ENCODE measurements at regions not wholly inside any gene's neighbourhood (a gene's known extent, or its start where the extent isn't known, plus 50 kb on each side); places are given as distances from the start of the nearest gene placed in this dataset.

- Histone ChIP-seq H3K4me1 (ENCODE audit: control insufficient read depth in 2 of 2, insufficient read depth in 2 of 2, low read length in 2 of 2) (peaks cover 0 to 27% of the 10 kb centered on the region in 2 donors), H3K27me3 (ENCODE audit: control insufficient read depth in 2 of 2, insufficient read depth in 1 of 2, low read length in 1 of 2) (peaks cover 4 to 23% of the 10 kb centered on the region in 2 donors), H3K27ac (ENCODE audit: low read depth in 1 of 2, low read length in 1 of 2) (no peak overlapping the region), H3K4me3 (ENCODE audit: low read length in 2 of 2) (no peak overlapping the region), H3K9me3 (ENCODE audit: control insufficient read depth in 2 of 2, insufficient read depth in 1 of 2, low read length in 1 of 2) (peaks cover 1 to 3% of the 10 kb centered on the region in 2 donors), H3K36me3 (ENCODE audit: control insufficient read depth in 2 of 2, insufficient read depth in 2 of 2, low read length in 1 of 2) (no peaks in the 10 kb centered on the region)
- no peak for DNase-seq (ENCODE audit: low read depth in 6 of 9, low spot score in 9 of 9)
- WGBS = 93% methylated on average over 3 of the region's 3 CpGs
Observed at GRCh38 chr12:132418393-132418925, 71.5 kb upstream of the FBRSL1 start.

DNA sequence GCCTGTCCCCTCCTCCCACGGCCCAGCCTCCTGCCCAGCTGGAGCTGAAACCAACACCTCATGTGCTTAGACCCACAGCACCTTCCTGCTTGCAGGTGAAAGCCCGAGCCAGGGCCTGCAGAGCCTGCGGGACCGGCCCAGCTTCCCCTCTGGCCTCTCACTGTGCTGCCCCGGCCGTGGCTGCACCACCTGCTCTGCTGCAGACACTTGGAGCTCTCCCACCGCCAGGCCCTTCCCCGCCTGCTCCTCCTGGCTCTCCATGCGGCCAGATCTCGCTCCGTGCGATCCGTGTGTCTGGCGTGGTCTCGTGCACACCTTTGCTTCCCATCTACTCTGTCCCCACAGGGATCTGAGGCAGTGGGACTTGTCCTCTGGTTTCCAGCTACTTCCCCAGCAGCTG is 72.2 kb upstream of the FBRSL1 start:
- Histone ChIP-seq H3K36me3 (ENCODE audit: control insufficient read depth in 2 of 2, insufficient read depth in 2 of 2, low read length in 1 of 2) (no peaks in the 10 kb centered on the region), H3K27me3 (ENCODE audit: control insufficient read depth in 2 of 2, insufficient read depth in 1 of 2, low read length in 1 of 2) (peaks cover 4 to 21% of the 10 kb centered on the region in 2 donors), H3K9me3 (ENCODE audit: control insufficient read depth in 2 of 2, insufficient read depth in 1 of 2, low read length in 1 of 2) (no peaks in the 10 kb centered on the region), H3K27ac (ENCODE audit: low read depth in 1 of 2, low read length in 1 of 2) (no peak overlapping the region), H3K4me3 (ENCODE audit: low read length in 2 of 2) (no peak overlapping the region), H3K4me1 (ENCODE audit: control insufficient read depth in 2 of 2, insufficient read depth in 2 of 2, low read length in 2 of 2) (peaks cover 0 to 21% of the 10 kb centered on the region in 2 donors)
- WGBS = 95% methylated on average over 15 of the region's 15 CpGs
- no peak for DNase-seq (ENCODE audit: low read depth in 6 of 9, low spot score in 9 of 9)

GRCh38 chr12:132416827-132417226 is 73.1 kb upstream of the FBRSL1 start:
- Histone ChIP-seq H3K4me3 (ENCODE audit: low read length in 2 of 2) (no peak overlapping the region), H3K27ac (ENCODE audit: low read depth in 1 of 2, low read length in 1 of 2) (no peak overlapping the region), H3K4me1 (ENCODE audit: control insufficient read depth in 2 of 2, insufficient read depth in 2 of 2, low read length in 2 of 2) (peaks cover 0 to 12% of the 10 kb centered on the region in 2 donors), H3K36me3 (ENCODE audit: control insufficient read depth in 2 of 2, insufficient read depth in 2 of 2, low read length in 1 of 2) (no peaks in the 10 kb centered on the region), H3K9me3 (ENCODE audit: control insufficient read depth in 2 of 2, insufficient read depth in 1 of 2, low read length in 1 of 2) (no peaks in the 10 kb centered on the region), H3K27me3 (ENCODE audit: control insufficient read depth in 2 of 2, insufficient read depth in 1 of 2, low read length in 1 of 2) (peaks cover 4 to 15% of the 10 kb centered on the region in 2 donors)
- 98% methylated on average over 14 of the region's 14 CpGs for WGBS
- no peak for DNase-seq (ENCODE audit: low read depth in 6 of 9, low spot score in 9 of 9)

DNA sequence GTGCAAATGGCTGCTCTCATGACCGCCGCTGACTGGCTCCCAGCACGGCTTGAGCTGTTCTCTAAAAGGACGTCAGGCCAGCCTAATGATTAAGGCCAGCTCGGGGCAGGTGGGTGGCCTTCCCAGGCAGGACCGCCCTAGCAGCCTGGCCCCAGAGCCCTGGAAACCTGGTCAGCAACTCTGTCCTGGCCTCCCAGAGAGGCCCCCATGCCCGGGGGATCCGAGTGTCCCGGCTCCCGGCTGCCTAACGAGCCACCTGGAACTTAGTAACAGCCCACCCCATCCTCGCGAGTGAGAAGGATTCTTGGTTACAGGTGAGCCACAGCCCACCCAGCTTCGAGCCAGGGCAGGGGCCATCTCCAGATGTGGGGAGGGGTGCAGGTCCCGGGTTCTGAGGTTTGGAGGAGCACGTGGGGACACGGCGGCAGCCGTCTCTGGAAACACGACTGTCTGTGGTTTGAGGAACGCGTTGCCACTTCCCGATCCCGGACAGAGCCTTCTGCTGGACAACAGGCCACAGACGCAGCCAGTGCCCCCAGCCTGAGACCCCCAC is 73.8 kb upstream of the FBRSL1 start:
- WGBS = 95% methylated on average over 25 of the region's 25 CpGs
- Histone ChIP-seq H3K4me1 (ENCODE audit: control insufficient read depth in 2 of 2, insufficient read depth in 2 of 2, low read length in 2 of 2) (peaks cover 0 to 12% of the 10 kb centered on the region in 2 donors), H3K9me3 (ENCODE audit: control insufficient read depth in 2 of 2, insufficient read depth in 1 of 2, low read length in 1 of 2) (no peaks in the 10 kb centered on the region), H3K4me3 (ENCODE audit: low read length in 2 of 2) (no peak overlapping the region), H3K36me3 (ENCODE audit: control insufficient read depth in 2 of 2, insufficient read depth in 2 of 2, low read length in 1 of 2) (no peaks in the 10 kb centered on the region), H3K27ac (ENCODE audit: low read depth in 1 of 2, low read length in 1 of 2) (no peak overlapping the region), H3K27me3 (ENCODE audit: control insufficient read depth in 2 of 2, insufficient read depth in 1 of 2, low read length in 1 of 2) (peaks cover 4 to 13% of the 10 kb centered on the region in 2 donors)
- no peak for DNase-seq (ENCODE audit: low read depth in 6 of 9, low spot score in 9 of 9)

DNA sequence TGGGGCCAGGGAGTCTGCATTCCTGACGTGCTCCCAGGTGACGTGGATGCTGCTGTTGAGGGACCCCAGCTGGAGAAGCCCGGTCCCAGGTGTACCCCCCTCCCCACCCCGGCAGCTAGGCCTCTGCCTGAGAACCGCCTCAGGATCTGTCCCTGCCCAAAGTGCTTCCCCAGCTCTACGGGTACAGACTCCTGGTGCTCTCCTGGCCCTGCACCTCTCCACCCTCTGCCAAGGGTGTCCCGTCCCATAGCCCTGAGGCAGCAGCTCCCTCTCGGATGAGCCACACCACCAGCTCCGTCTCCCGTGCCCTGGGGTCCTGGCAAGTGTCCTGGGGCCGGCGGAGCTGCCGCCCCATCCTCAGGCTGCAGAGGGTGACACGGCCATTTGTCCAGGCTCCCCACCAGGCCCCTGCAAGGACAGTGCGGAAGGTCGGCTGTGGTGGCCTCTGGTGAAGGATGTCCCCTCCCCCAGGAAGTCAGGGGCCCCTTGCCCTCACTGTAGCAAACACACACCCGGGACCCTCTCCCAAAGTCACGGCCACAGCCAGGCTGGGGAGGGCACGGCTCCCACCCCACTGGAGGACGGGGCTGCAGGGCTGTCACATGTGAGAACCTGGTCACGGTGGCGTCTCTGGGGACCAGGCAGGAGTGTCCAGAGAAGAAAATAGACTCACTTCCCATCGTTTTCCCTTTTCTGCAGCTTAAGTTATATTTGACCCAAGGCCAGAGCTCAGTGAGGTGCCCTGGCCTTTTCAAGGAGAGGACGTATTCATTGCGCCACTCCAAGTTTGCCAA is 74.4 kb upstream of the FBRSL1 start:
- no peaks in the 10 kb centered on the region for H3K36me3 ChIP-seq (ENCODE audit: control insufficient read depth in 2 of 2, insufficient read depth in 2 of 2, low read length in 1 of 2)
- H3K27ac ChIP-seq (ENCODE audit: low read depth in 1 of 2, low read length in 1 of 2) = no peak overlapping the region
- no peaks in the 10 kb centered on the region for H3K9me3 ChIP-seq (ENCODE audit: control insufficient read depth in 2 of 2, insufficient read depth in 1 of 2, low read length in 1 of 2)
- WGBS = 89% methylated on average over 25 of the region's 25 CpGs
- no peak for DNase-seq (ENCODE audit: low read depth in 6 of 9, low spot score in 9 of 9)
- H3K4me3 ChIP-seq (ENCODE audit: low read length in 2 of 2) = no peak overlapping the region
- peaks cover 0 to 12% of the 10 kb centered on the region in 2 donors for H3K4me1 ChIP-seq (ENCODE audit: control insufficient read depth in 2 of 2, insufficient read depth in 2 of 2, low read length in 2 of 2)
- peaks cover 4 to 13% of the 10 kb centered on the region in 2 donors for H3K27me3 ChIP-seq (ENCODE audit: control insufficient read depth in 2 of 2, insufficient read depth in 1 of 2, low read length in 1 of 2)

- peaks cover 4 to 11% of the 10 kb centered on the region in 2 donors for H3K27me3 ChIP-seq (ENCODE audit: control insufficient read depth in 2 of 2, insufficient read depth in 1 of 2, low read length in 1 of 2)
- DNase-seq (ENCODE audit: low read depth in 6 of 9, low spot score in 9 of 9) = peak in 8 of 9 donors; percentile 49 to 82 (median 64)
- no peaks in the 10 kb centered on the region for H3K9me3 ChIP-seq (ENCODE audit: control insufficient read depth in 2 of 2, insufficient read depth in 1 of 2, low read length in 1 of 2)
- no peaks in the 10 kb centered on the region for H3K36me3 ChIP-seq (ENCODE audit: control insufficient read depth in 2 of 2, insufficient read depth in 2 of 2, low read length in 1 of 2)
- H3K4me1 ChIP-seq (ENCODE audit: control insufficient read depth in 2 of 2, insufficient read depth in 2 of 2, low read length in 2 of 2) = peaks cover 0 to 12% of the 10 kb centered on the region in 2 donors
- no peak overlapping the region for H3K4me3 ChIP-seq (ENCODE audit: low read length in 2 of 2)
- H3K27ac ChIP-seq (ENCODE audit: low read depth in 1 of 2, low read length in 1 of 2) = no peak overlapping the region
- 21% methylated on average over 30 of the region's 30 CpGs for WGBS
Observed at GRCh38 chr12:132414634-132415326, 75.2 kb upstream of the FBRSL1 start.

DNA sequence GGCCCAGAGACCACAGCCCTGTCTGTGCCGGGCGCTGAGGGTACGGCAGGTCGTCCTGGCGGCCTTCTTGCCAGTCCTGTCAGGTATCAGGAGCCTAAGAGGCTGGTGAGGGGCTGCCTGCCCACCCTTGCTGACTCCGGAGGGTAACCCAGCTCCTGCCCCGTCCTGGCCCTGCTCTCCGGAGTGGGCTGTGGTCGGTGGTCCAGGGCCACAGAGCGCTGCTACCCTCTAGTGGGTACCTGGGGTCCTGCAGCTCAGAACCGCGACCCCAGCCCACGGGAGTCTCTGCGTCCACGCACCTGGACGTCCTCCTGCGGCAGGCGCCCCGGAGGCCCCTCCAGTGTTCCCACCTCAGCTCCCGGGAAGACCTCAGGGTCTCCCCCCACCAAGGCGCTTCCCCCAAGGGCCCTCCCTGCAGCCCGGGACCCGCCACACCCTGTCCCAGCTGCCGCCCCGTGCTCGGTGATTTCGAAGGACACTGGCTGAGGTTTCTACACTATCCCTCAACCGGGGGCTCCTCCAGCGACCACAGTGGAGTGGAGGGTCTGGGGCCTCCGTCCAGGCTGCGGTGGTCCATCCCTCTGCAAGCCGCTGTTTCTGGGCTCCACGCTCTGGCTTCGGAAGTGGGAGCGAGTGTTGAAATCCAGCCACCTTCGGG is 75.9 kb upstream of the FBRSL1 start:
- Histone ChIP-seq H3K4me3 (ENCODE audit: low read length in 2 of 2) (no peak overlapping the region), H3K27me3 (ENCODE audit: control insufficient read depth in 2 of 2, insufficient read depth in 1 of 2, low read length in 1 of 2) (peaks cover 4 to 8% of the 10 kb centered on the region in 2 donors), H3K4me1 (ENCODE audit: control insufficient read depth in 2 of 2, insufficient read depth in 2 of 2, low read length in 2 of 2) (peaks cover 0 to 12% of the 10 kb centered on the region in 2 donors), H3K27ac (ENCODE audit: low read depth in 1 of 2, low read length in 1 of 2) (no peak overlapping the region), H3K36me3 (ENCODE audit: control insufficient read depth in 2 of 2, insufficient read depth in 2 of 2, low read length in 1 of 2) (no peaks in the 10 kb centered on the region), H3K9me3 (ENCODE audit: control insufficient read depth in 2 of 2, insufficient read depth in 1 of 2, low read length in 1 of 2) (no peaks in the 10 kb centered on the region)
- DNase-seq (ENCODE audit: low read depth in 6 of 9, low spot score in 9 of 9) = no peak
- WGBS = 49% methylated on average over 36 of the region's 36 CpGs

DNA sequence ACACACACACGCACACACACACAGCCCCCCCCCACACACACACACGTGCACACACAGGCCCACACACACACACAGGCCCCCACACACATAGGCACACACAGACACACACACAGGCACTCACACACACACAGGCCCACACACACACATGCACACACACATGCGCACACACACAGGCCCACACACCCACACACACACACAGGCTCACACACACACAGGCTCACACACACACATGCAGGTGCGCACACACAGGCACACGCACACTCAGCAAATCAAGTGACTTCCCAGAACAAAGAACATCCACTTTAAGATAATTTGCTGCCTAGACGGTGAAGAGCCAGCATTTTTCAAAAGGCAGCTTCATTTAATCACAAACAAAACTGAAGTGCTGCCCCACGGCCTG is 78.5 kb upstream of the FBRSL1 start:
- no peak overlapping the region for H3K27ac ChIP-seq (ENCODE audit: low read depth in 1 of 2, low read length in 1 of 2)
- DNase-seq (ENCODE audit: low read depth in 6 of 9, low spot score in 9 of 9) = no peak
- no peak overlapping the region for H3K4me3 ChIP-seq (ENCODE audit: low read length in 2 of 2)
- peaks cover 4 to 11% of the 10 kb centered on the region in 2 donors for H3K27me3 ChIP-seq (ENCODE audit: control insufficient read depth in 2 of 2, insufficient read depth in 1 of 2, low read length in 1 of 2)
- H3K9me3 ChIP-seq (ENCODE audit: control insufficient read depth in 2 of 2, insufficient read depth in 1 of 2, low read length in 1 of 2) = no peaks in the 10 kb centered on the region
- WGBS = 89% methylated on average over 7 of the region's 7 CpGs
- H3K36me3 ChIP-seq (ENCODE audit: control insufficient read depth in 2 of 2, insufficient read depth in 2 of 2, low read length in 1 of 2) = no peaks in the 10 kb centered on the region
- peaks cover 0 to 12% of the 10 kb centered on the region in 2 donors for H3K4me1 ChIP-seq (ENCODE audit: control insufficient read depth in 2 of 2, insufficient read depth in 2 of 2, low read length in 2 of 2)
